ENCODE measurements at regions not wholly inside any gene's neighbourhood (a gene's known extent, or its start where the extent isn't known, plus 50 kb on each side); places are given as distances from the start of the nearest gene placed in this dataset.

- TF ChIP-seq EZH2 (IDR thresholded peaks at IDR 0.05; ENCODE audit: borderline replicate concordance, low read depth, low read length, severe bottlenecking), result no peak
- TF ChIP-seq CTCF (IDR thresholded peaks at IDR 0.05; ENCODE audit: extremely low read depth in 1 of 2, insufficient read depth in 1 of 2, low read depth in 1 of 2, low read length in 2 of 2), result no peak
- TF ChIP-seq POLR2AphosphoS5 (IDR thresholded peaks at IDR 0.05; ENCODE audit: insufficient read depth, low read depth, low read length), result no peak
- TF ChIP-seq POLR2A (IDR thresholded peaks at IDR 0.05; ENCODE audit: low read depth, low read length), result no peak
- no peak for TF ChIP-seq FOS (IDR thresholded peaks at IDR 0.05; ENCODE audit: borderline replicate concordance, insufficient read depth, low read length)
- TF ChIP-seq MYC (IDR thresholded peaks at IDR 0.05; ENCODE audit: low read depth, low read length), result no peak
- TF ChIP-seq MAX (IDR thresholded peaks at IDR 0.05; ENCODE audit: insufficient read depth, insufficient read length), result no peak
These were observed 236.2 kb downstream of the ETAA1 start for GRCh38 chr2:67633212-67633856.
